HFF-Myc (cell line): ENCODE measurements at regions not wholly inside any gene's neighbourhood (a gene's known extent, or its start where the extent isn't known, plus 50 kb on each side); places are given as distances from the start of the nearest gene placed in this dataset.

Experiments
- DNase-seq: peaks from one replicate; pipeline ENCODE4 v3.0.0-alpha.2; 2011; ENCODE audit warnings: low read depth; ENCODE audit errors: extremely low read depth
- H3K4me3 ChIP-seq: replicated peaks from 2 replicates; pipeline ENCODE4 v1.5.1; 2011; ENCODE audit warnings: low read depth, mild to moderate bottlenecking, control low read depth, low read length
- TF ChIP-seq, protein P1 (sequence below): IDR thresholded peaks from 2 replicates; pipeline ENCODE4 v1.5.1; 2012; ENCODE audit warnings: mild to moderate bottlenecking, low read depth, low read length, control low read depth; ENCODE audit errors: missing control alignments

DNA sequence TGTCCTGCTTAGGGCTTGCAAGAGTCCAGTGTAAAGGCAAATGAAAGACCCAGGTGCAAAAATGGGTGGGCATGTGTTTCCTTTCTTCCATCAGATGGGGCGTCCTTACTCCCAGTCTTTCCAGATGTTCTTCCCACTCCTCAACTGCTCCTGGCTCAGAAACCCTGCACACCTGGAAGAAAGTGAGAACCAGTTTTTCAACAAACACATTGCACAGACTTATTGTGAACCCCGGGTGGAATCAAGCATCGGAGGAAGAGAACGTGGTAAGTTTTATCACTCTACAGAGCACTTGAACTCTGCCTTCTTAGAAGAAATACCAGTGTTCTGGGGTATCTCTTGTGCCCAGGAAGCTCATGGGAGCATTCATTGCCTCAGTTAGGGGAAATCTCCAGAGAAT, 93.3 kb downstream of the TMX1 start:
- no peak for DNase-seq
- H3K4me3 ChIP-seq = no peak overlapping the region
- TF ChIP-seq, protein P1, sequence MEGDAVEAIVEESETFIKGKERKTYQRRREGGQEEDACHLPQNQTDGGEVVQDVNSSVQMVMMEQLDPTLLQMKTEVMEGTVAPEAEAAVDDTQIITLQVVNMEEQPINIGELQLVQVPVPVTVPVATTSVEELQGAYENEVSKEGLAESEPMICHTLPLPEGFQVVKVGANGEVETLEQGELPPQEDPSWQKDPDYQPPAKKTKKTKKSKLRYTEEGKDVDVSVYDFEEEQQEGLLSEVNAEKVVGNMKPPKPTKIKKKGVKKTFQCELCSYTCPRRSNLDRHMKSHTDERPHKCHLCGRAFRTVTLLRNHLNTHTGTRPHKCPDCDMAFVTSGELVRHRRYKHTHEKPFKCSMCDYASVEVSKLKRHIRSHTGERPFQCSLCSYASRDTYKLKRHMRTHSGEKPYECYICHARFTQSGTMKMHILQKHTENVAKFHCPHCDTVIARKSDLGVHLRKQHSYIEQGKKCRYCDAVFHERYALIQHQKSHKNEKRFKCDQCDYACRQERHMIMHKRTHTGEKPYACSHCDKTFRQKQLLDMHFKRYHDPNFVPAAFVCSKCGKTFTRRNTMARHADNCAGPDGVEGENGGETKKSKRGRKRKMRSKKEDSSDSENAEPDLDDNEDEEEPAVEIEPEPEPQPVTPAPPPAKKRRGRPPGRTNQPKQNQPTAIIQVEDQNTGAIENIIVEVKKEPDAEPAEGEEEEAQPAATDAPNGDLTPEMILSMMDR = no peak

DNA sequence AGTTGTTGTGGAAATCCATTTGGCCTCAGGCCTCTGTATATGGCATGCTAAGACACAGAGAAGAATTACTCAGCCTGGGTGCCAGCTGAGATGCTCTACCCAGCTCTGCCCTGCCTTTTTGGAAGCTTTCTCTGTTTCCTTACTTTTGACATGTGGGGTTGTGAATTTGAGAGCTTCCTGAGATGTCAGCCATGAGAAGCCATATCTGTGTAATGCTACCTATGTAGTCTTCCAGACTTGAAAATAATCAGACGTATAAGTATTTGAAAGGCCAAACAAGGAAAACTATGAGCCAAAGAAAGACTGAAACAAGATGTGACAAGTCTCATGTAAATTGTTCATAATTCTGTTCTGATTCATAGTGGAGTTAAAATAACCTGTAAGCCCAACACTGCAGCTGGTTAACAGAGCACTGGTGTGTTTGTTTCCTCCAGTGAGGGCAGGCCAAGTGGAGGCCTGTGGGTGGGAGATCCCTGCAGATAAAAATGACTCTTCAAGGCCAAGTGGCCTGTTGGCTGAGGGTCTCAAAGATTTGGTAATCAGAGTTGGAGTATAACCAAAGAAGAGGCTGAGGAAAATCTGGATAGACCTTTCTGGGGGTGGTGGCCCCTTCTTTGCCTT, 94.0 kb downstream of the TMX1 start:
- no peak for DNase-seq
- H3K4me3 ChIP-seq = no peak overlapping the region
- TF ChIP-seq, protein P1 = no peak

DNA sequence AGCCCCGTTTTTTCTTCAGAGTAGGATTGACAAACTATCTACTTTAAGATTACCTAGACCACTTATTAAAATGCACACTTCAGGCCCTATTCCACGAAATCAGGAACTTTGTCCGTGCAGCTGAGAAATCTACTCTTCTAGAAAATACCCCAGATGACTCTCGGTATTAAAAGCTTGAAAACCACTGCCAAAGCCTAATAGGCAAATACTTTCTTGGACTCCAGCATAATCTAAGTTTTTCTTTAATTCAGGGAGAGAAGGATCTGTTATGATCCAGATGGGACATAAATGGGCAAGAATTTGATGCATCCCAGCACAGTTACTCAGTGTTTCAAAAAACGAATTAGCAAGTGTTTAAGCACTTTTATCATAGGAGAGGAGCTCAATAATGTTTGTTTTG, 94.5 kb downstream of the TMX1 start:
- H3K4me3 ChIP-seq = no peak overlapping the region
- no peak for DNase-seq
- TF ChIP-seq, protein P1 = no peak

GRCh38 chr14:51335531-51335930, 95.5 kb downstream of the TMX1 start:
- H3K4me3 ChIP-seq = no peak overlapping the region
- TF ChIP-seq, protein P1 = no peak
- no peak for DNase-seq

DNA sequence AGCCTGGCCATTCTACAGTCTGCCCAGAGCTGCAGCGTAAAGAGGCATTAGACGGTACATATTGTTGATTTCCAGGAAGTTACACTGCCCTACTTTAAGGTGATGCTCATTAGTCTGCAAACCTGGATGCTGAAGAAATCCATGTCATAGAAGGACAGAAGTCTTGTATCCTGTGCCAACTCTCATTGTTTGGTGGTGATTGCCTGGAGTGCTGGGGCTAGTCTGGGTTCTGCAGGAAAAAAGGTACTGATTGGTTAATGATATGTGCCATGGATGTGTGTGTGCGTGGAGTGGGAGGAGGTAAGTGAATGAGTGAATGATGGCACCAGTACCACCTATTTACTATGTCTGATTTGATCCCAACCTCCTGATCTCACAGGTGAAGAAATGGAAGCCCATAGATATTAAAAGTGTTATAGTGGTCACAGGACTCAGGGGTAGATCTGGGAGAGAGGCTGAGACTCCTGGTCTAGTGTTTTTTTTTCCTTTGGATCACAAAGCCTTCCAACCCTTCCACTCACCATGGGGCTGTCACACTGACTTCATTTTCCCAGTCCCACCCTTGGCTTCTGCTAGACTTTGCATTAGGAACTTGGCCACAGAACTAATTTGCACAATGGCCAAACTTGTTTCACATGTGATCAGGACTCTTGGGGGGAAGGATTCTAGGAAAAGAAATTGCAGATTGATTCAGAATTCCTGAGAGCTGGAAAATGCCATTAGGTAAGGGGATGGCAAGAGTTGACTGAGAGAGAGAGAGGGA, 96.1 kb downstream of the TMX1 start:
- TF ChIP-seq, protein P1 = no peak
- H3K4me3 ChIP-seq = no peak overlapping the region
- DNase-seq = no peak

DNA sequence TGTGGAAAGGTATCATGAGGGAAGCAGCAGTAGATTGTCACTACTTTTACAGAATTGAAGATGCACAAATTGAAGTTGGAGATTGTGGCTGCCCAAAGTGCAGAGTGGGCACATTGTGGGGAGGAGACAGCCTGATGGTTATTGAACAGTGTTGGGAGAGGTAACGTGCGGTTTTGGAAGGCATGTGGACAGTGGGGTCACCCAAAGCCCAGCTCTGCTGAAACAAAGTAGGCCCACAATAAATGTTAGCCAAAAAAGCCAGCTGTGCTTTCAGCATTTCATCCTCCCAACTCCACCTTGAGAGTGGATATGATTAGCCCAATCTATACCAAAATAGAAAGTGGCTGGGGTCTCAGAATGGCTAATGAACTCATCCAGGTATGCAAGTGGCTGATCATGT, 96.7 kb downstream of the TMX1 start:
- TF ChIP-seq, protein P1 = no peak
- H3K4me3 ChIP-seq = no peak overlapping the region
- no peak for DNase-seq
